ENCODE measurements at regions not wholly inside any gene's neighbourhood (a gene's known extent, or its start where the extent isn't known, plus 50 kb on each side); places are given as distances from the start of the nearest gene placed in this dataset.

DNA sequence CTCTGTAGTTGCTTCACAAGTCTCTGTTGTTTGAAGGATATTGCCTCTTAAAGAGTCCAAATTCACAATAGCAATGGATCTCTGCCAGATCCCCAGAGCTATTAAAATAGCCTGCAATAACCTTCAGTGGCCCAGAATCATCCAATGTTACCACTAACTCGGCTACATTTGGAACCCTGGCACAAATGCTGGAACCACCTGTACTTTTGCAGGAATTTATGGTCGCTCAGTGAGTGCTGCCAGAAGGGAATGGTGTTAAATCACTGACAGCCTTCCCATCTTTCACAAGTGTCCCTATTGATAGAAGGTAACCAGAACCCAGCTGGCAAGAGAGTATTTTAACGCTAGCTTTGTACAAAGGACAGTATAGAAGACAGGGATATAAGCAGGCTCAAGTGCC is 298.8 kb upstream of the PLSCR5 start:
- Histone ChIP-seq H3K27me3 (replicated peaks; ENCODE audit: insufficient read depth) (no peaks in the 10 kb centered on the region), H2AFZ (no peak overlapping the region), H3K4me1 (ENCODE audit: insufficient read depth) (no peaks in the 10 kb centered on the region), H3K9ac (no peak overlapping the region), H3K79me2 (ENCODE audit: insufficient read depth) (no peaks in the 10 kb centered on the region), H3F3A (ENCODE audit: insufficient read depth) (no peaks in the 10 kb centered on the region), H3K27ac (no peak overlapping the region), H3K36me3 (ENCODE audit: low read depth) (no peaks in the 10 kb centered on the region), H3K9me3 (ENCODE audit: low read depth) (no peaks in the 10 kb centered on the region), H3K4me3 (no peak overlapping the region), H3K4me2 (ENCODE audit: unreplicated experiment) (no peak overlapping the region), H4K20me1 (ENCODE audit: insufficient read depth) (no peaks in the 10 kb centered on the region), H3K9me2 (ENCODE audit: insufficient read depth) (no peaks in the 10 kb centered on the region)
- TF ChIP-seq EZH2 (IDR thresholded peaks at IDR 0.05; ENCODE audit: insufficient read depth, poor library complexity, severe bottlenecking) (no peak), EZH2phosphoT487 (IDR thresholded peaks at IDR 0.05; ENCODE audit: insufficient read depth, low read depth) (no peak)
- in situ Hi-C loops (cut with MboI), result no loop called here
- no peak for DNase-seq
- 64% methylated on average over 3 of the region's 3 CpGs for WGBS, 2 experiments (ENCODE audit: low coverage in 1 of 2, low lambda C conversion rate in 2 of 2, missing lambda C conversion rate in 2 of 2)

DNA sequence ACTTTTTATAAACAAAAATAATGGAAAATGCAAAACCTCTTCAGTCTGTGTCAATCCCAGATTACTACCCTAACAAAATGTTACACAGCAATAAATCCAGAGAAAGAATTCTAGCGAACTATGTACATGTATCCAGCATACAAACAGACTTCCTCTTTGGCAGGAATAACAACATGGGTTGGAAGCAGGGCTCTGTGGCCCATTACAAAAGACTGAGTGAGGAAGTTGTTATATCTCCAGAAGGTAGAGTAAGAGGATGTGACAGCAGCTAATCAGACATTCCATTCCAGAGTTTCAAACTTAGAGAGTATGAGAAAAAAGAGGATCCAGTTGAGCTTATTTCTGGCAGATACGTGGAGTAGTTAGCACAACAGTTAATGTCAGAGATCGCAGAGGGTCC is 294.0 kb upstream of the PLSCR5 start:
- no peak overlapping the region for H3K4me2 ChIP-seq (ENCODE audit: unreplicated experiment)
- in situ Hi-C loops (cut with MboI), result no loop called here
- H2AFZ ChIP-seq, result no peak overlapping the region
- H3K79me2 ChIP-seq (ENCODE audit: insufficient read depth), result no peaks in the 10 kb centered on the region
- no peaks in the 10 kb centered on the region for H3K9me3 ChIP-seq (ENCODE audit: low read depth)
- TF ChIP-seq EZH2 (IDR thresholded peaks at IDR 0.05; ENCODE audit: insufficient read depth, poor library complexity, severe bottlenecking) (no peak), EZH2phosphoT487 (IDR thresholded peaks at IDR 0.05; ENCODE audit: insufficient read depth, low read depth) (no peak)
- H3K4me3 ChIP-seq, result no peak overlapping the region
- WGBS, 2 experiments (ENCODE audit: low coverage in 1 of 2, low lambda C conversion rate in 2 of 2, missing lambda C conversion rate in 2 of 2), result 64 to 76% methylated on average over 3 of the region's 3 CpGs
- H3K9ac ChIP-seq, result no peak overlapping the region
- H3F3A ChIP-seq (ENCODE audit: insufficient read depth), result peaks cover 4% of the 10 kb centered on the region; the same call in 1 of the 2 replicates
- no peaks in the 10 kb centered on the region for H4K20me1 ChIP-seq (ENCODE audit: insufficient read depth)
- H3K36me3 ChIP-seq (ENCODE audit: low read depth), result no peaks in the 10 kb centered on the region
- no peak for DNase-seq
- peaks cover 16% of the 10 kb centered on the region for H3K4me1 ChIP-seq (ENCODE audit: insufficient read depth)
- H3K27me3 ChIP-seq (replicated peaks; ENCODE audit: insufficient read depth), result no peaks in the 10 kb centered on the region
- H3K9me2 ChIP-seq (ENCODE audit: insufficient read depth), result no peaks in the 10 kb centered on the region
- H3K27ac ChIP-seq, result no peak overlapping the region

DNA sequence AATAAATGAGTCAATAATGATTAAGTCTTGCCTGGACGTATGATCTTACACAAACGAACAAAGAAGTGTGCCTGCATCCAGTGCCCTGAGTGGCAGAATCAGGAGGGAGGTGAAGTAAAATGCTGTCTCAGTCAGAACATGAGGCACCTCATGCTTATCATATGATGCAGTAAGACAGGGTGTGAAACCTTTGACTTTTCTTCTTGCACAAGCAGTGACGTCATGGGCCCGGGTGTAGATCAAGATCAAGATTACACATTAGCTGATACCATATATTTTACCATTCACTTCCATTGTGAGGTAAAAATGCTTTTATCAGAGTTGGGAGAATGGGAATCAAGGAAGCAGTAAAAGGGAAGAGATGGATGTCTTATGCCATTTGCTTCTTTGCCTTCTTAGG is 291.6 kb upstream of the PLSCR5 start:
- DNase-seq, result no peak
- no peaks in the 10 kb centered on the region for H3K36me3 ChIP-seq (ENCODE audit: low read depth)
- no peaks in the 10 kb centered on the region for H4K20me1 ChIP-seq (ENCODE audit: insufficient read depth)
- no peak for TF ChIP-seq EZH2 (IDR thresholded peaks at IDR 0.05; ENCODE audit: insufficient read depth, poor library complexity, severe bottlenecking)
- no peak for TF ChIP-seq EZH2phosphoT487 (IDR thresholded peaks at IDR 0.05; ENCODE audit: insufficient read depth, low read depth)
- H3K4me2 ChIP-seq (ENCODE audit: unreplicated experiment), result no peak overlapping the region
- 0 out of 2 replicates have a peak overlapping the region, but pooled peaks have one; percentile 9 for H2AFZ ChIP-seq
- 86 to 87% methylated on average over 4 of the region's 4 CpGs for WGBS, 2 experiments (ENCODE audit: low coverage in 1 of 2, low lambda C conversion rate in 2 of 2, missing lambda C conversion rate in 2 of 2)
- no peaks in the 10 kb centered on the region for H3K27me3 ChIP-seq (replicated peaks; ENCODE audit: insufficient read depth)
- in situ Hi-C loops (cut with MboI), result no loop called here
- H3F3A ChIP-seq (ENCODE audit: insufficient read depth), result peaks cover 8% of the 10 kb centered on the region; the same call in 1 of the 2 replicates
- H3K9me2 ChIP-seq (ENCODE audit: insufficient read depth), result no peaks in the 10 kb centered on the region
- no peaks in the 10 kb centered on the region for H3K79me2 ChIP-seq (ENCODE audit: insufficient read depth)
- no peaks in the 10 kb centered on the region for H3K9me3 ChIP-seq (ENCODE audit: low read depth)
- H3K4me1 ChIP-seq (ENCODE audit: insufficient read depth), result peaks cover 22% of the 10 kb centered on the region
- no peak overlapping the region for H3K9ac ChIP-seq
- no peak overlapping the region for H3K4me3 ChIP-seq
- H3K27ac ChIP-seq, result no peak overlapping the region

DNA sequence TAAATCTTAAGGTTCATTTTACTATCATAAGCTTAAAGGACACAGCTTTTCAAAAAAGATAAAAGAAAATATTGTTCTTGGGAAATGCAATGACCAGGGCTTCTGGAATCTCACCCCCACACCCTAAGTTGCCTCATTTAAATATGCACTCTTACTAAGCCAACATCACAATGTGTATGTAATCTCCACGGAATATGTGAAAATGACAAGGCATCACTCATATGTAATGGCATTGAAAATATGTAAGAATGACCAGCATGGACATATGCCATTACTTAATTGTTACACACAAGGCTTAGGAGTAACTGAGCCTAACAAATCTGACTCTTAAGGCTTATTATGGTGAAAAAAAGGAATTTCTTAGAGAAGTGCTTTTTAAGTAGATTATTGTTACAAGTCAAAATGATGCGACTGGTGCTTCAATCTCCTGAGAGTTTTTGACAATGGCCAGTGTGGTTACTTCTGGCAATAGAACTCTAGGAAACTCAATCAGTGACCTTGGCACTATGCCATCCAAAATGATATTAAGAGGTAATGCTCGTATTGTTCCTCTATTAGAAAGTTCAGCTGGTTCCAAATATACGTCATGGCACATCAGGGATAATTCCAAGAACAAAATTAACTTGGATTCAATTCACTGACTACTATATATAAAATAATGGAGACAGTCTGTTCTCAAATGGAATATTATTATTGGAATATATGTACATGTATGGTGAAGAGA is 290.0 kb upstream of the PLSCR5 start:
- peak overlapping the region; percentile 9; the same call in 1 of the 2 replicates for H3K9ac ChIP-seq
- 55 to 56% methylated on average over 4 of the region's 4 CpGs for WGBS, 2 experiments (ENCODE audit: low coverage in 1 of 2, low lambda C conversion rate in 2 of 2, missing lambda C conversion rate in 2 of 2)
- no peaks in the 10 kb centered on the region for H3K9me3 ChIP-seq (ENCODE audit: low read depth)
- peaks cover 8% of the 10 kb centered on the region; the same call in 1 of the 2 replicates for H3F3A ChIP-seq (ENCODE audit: insufficient read depth)
- peak overlapping the region; percentile 67 for H3K27ac ChIP-seq
- H2AFZ ChIP-seq, result peak overlapping the region; percentile 1; the same call in 1 of the 2 replicates
- H3K27me3 ChIP-seq (replicated peaks; ENCODE audit: insufficient read depth), result no peaks in the 10 kb centered on the region
- no peaks in the 10 kb centered on the region for H3K79me2 ChIP-seq (ENCODE audit: insufficient read depth)
- 0 out of 2 replicates have a peak overlapping the region, but pooled peaks have one; percentile 5 for H3K4me3 ChIP-seq
- no peaks in the 10 kb centered on the region for H3K9me2 ChIP-seq (ENCODE audit: insufficient read depth)
- no peaks in the 10 kb centered on the region for H4K20me1 ChIP-seq (ENCODE audit: insufficient read depth)
- no peaks in the 10 kb centered on the region for H3K36me3 ChIP-seq (ENCODE audit: low read depth)
- peaks cover 22% of the 10 kb centered on the region for H3K4me1 ChIP-seq (ENCODE audit: insufficient read depth)
- TF ChIP-seq EZH2 (IDR thresholded peaks at IDR 0.05; ENCODE audit: insufficient read depth, poor library complexity, severe bottlenecking), result no peak
- TF ChIP-seq EZH2phosphoT487 (IDR thresholded peaks at IDR 0.05; ENCODE audit: insufficient read depth, low read depth), result no peak
- H3K4me2 ChIP-seq (ENCODE audit: unreplicated experiment), result peak overlapping the region; percentile 41
- in situ Hi-C loops (cut with MboI), result no loop called here
- peak; percentile 91 for DNase-seq
